ENCODE measurements at regions not wholly inside any gene's neighbourhood (a gene's known extent, or its start where the extent isn't known, plus 50 kb on each side); places are given as distances from the start of the nearest gene placed in this dataset.
A peak's percentile ranks its signal among the peaks of the same experiment; 100 is the strongest.

DNA sequence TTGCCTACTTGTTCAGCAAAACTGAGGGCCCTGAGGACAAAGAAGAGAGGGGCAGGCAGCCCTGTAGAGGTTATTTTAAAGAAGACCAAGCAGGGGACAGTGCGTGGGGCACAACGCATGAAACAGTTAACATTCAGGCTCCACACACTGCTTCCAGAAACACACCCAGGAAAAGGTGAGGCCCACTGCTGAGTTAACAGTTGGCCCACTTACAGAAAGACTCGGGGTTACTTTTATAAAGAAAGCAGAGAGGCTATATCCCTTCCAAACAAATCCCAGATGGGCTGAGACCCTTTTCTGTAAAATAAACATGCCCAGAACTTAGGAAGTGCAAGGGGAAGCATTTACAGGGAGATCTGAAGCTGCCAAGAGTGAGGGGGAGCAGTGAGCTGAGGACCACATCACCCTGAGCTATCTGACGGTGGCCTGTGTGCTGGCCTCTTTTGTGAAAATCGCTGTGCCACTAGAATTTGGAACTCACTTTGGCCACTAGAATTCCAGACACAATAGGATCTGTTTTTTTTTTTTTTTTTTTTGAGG lies 49.8 kb upstream of the SSTR4 start:
- DNase-seq (no peak), ATAC-seq (peak in 3 of 4 donors; percentile 33 to 74 (median 68))
- WGBS, 4 donors = 53 to 62% (median 59%) methylated on average over 5 of the region's 5 CpGs
- Histone ChIP-seq H3K4me1 (peaks cover 0 to 23% (median 9%) of the 10 kb centered on the region in 12 donors), H3K4me3 (no peak overlapping the region), H3K27me3 (no peaks in the 10 kb centered on the region), H3K9me3 (peaks cover 0 to 10% (median 0%) of the 10 kb centered on the region in 12 donors), H3K27ac (peak overlapping the region in 10 of 12 donors; percentile 32 to 70 (median 56)), H3K36me3 (no peaks in the 10 kb centered on the region)
- intact Hi-C loops (cut with DNase I) = loop anchor here in 3 of 10 donors (2.0 to 10.0 kb wide), 4 partner anchors 59 to 123 kb away; partner anchors contain the start of gene THBD (in 1 of the 3)
- no peak for TF ChIP-seq POLR2A (IDR thresholded peaks at IDR 0.05)
- TF ChIP-seq, protein P1, sequence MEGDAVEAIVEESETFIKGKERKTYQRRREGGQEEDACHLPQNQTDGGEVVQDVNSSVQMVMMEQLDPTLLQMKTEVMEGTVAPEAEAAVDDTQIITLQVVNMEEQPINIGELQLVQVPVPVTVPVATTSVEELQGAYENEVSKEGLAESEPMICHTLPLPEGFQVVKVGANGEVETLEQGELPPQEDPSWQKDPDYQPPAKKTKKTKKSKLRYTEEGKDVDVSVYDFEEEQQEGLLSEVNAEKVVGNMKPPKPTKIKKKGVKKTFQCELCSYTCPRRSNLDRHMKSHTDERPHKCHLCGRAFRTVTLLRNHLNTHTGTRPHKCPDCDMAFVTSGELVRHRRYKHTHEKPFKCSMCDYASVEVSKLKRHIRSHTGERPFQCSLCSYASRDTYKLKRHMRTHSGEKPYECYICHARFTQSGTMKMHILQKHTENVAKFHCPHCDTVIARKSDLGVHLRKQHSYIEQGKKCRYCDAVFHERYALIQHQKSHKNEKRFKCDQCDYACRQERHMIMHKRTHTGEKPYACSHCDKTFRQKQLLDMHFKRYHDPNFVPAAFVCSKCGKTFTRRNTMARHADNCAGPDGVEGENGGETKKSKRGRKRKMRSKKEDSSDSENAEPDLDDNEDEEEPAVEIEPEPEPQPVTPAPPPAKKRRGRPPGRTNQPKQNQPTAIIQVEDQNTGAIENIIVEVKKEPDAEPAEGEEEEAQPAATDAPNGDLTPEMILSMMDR (IDR thresholded peaks at IDR 0.05) = no peak

Data from heart left ventricle (tissue), 16 donors.